ENCODE measurements at regions not wholly inside any gene's neighbourhood (a gene's known extent, or its start where the extent isn't known, plus 50 kb on each side); places are given as distances from the start of the nearest gene placed in this dataset.
"Not testable (repeated sequence)": the region's sequence is repeated elsewhere in the genome, so short reads cannot be mapped to it uniquely, and the experiment has no call there.

- DNase-seq (ENCODE audit: low read depth in 2 of 2), result no peak
These were observed 2008.5 kb upstream of the TENM3 start for GRCh38 chr4:180234730-180235129.

GRCh38 chr4:180240670-180241069, 2002.5 kb upstream of the TENM3 start:
- DNase-seq (ENCODE audit: low read depth in 2 of 2), result no peak

- DNase-seq (ENCODE audit: low read depth in 2 of 2), result no peak
These were observed 1989.8 kb upstream of the TENM3 start for GRCh38 chr4:180253419-180253818.

GRCh38 chr4:180261346-180261745, 1981.9 kb upstream of the TENM3 start:
- DNase-seq (ENCODE audit: low read depth in 2 of 2), result no peak

- DNase-seq (ENCODE audit: low read depth in 2 of 2), result no peak
These were observed 1963.1 kb upstream of the TENM3 start for GRCh38 chr4:180280076-180280475.

- DNase-seq (ENCODE audit: low read depth in 2 of 2), result no peak
These were observed 1962.4 kb upstream of the TENM3 start for GRCh38 chr4:180280726-180281297.

- no peak for DNase-seq (ENCODE audit: low read depth in 2 of 2)
These were observed 1961.5 kb upstream of the TENM3 start for GRCh38 chr4:180281724-180282123.

GRCh38 chr4:180284267-180284666, 1958.9 kb upstream of the TENM3 start:
- DNase-seq (ENCODE audit: low read depth in 2 of 2), result no peak

GRCh38 chr4:180285796-180286195, 1957.4 kb upstream of the TENM3 start:
- DNase-seq (ENCODE audit: low read depth in 2 of 2), result no peak

GRCh38 chr4:180292339-180292738, 1950.9 kb upstream of the TENM3 start:
- no peak for DNase-seq (ENCODE audit: low read depth in 2 of 2)

- no peak for DNase-seq (ENCODE audit: low read depth in 2 of 2)
These were observed 1947.1 kb upstream of the TENM3 start for GRCh38 chr4:180296036-180296599.

GRCh38 chr4:180304321-180304720, 1938.9 kb upstream of the TENM3 start:
- DNase-seq (ENCODE audit: low read depth in 2 of 2), result no peak

GRCh38 chr4:180310616-180311015, 1932.6 kb upstream of the TENM3 start:
- DNase-seq (ENCODE audit: low read depth in 2 of 2), result no peak

GRCh38 chr4:180314972-180315371, 1928.2 kb upstream of the TENM3 start:
- DNase-seq (ENCODE audit: low read depth in 2 of 2), result no peak

GRCh38 chr4:180330521-180330920, 1912.7 kb upstream of the TENM3 start:
- no peak for DNase-seq (ENCODE audit: low read depth in 2 of 2)

GRCh38 chr4:180333162-180333561, 1910.0 kb upstream of the TENM3 start:
- DNase-seq (ENCODE audit: low read depth in 2 of 2), result no peak

GRCh38 chr4:180335566-180335965, 1907.6 kb upstream of the TENM3 start:
- no peak for DNase-seq (ENCODE audit: low read depth in 2 of 2)

GRCh38 chr4:180336494-180337090, 1906.6 kb upstream of the TENM3 start:
- no peak for DNase-seq (ENCODE audit: low read depth in 2 of 2)

- no peak for DNase-seq (ENCODE audit: low read depth in 2 of 2)
These were observed 1901.3 kb upstream of the TENM3 start for GRCh38 chr4:180341926-180342325.

GRCh38 chr4:180350901-180351300, 1892.3 kb upstream of the TENM3 start:
- DNase-seq (ENCODE audit: low read depth in 2 of 2), result no peak

- no peak for DNase-seq (ENCODE audit: low read depth in 2 of 2)
These were observed 1886.4 kb upstream of the TENM3 start for GRCh38 chr4:180356766-180357165.

GRCh38 chr4:180360113-180360512, 1883.1 kb upstream of the TENM3 start:
- DNase-seq (ENCODE audit: low read depth in 2 of 2), result not testable (repeated sequence)

- no peak for DNase-seq (ENCODE audit: low read depth in 2 of 2)
These were observed 1879.4 kb upstream of the TENM3 start for GRCh38 chr4:180363815-180364214.

GRCh38 chr4:180372691-180373090, 1870.5 kb upstream of the TENM3 start:
- no peak for DNase-seq (ENCODE audit: low read depth in 2 of 2)

Measured in stimulated activated CD4-positive, alpha-beta T cell treated with anti-CD3 and anti-CD28 coated beads, Interleukin-1b, Interleukin-23, amount 100 ng/mL, for 4 hours (primary cell).